ENCODE measurements at regions not wholly inside any gene's neighbourhood (a gene's known extent, or its start where the extent isn't known, plus 50 kb on each side); places are given as distances from the start of the nearest gene placed in this dataset.
A peak's percentile ranks its signal among the peaks of the same experiment; 100 is the strongest.

DNA sequence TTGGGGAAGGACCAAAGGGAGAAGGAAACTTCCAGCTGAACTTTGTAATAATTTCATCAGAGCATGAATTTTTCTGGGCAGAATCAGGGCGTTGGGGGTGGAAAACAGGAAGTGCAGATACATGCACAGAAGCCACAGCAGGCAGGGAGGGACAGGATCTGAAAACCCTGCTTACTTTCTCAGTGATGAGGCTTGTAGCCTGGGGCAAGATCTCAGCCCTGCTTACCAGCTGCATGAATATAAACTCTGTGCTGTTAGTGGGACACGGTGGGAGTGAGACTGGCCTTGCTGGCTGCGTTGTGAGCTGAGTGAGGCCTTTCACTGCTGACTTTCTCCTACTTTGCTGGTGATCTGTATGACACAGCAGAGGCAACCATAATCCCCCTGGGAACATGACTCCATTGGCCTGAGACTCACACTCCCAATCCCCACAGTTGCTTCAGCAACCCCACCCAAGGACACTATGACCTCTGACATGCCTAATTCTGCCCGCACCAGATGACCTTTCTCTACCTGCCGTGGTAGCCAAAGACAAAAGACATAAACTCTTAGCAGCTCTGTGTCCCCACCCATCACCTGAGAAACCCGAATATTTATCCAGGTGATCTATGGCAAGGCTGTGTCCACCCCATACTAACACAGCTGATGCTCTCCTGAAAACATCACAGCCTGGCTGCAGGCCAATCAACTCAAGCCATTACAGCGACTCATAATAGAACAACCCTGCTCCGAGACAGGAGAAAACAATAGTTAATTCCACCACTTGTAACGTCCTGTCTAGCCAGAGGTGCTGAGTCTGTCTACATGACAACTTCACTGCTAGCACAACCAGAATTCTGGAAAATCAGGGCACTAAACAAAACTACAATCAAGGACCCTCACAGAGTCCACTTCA is 190.7 kb upstream of the CHRM2 start:
- Mint-ChIP-seq H3K4me1 (ENCODE audit: unreplicated experiment) (peaks cover 16% of the 10 kb centered on the region), H3K27me3 (ENCODE audit: unreplicated experiment) (no peaks in the 10 kb centered on the region), H3K36me3 (ENCODE audit: unreplicated experiment) (no peaks in the 10 kb centered on the region), H3K27ac (ENCODE audit: unreplicated experiment) (peak overlapping the region; percentile 90), H3K9me3 (ENCODE audit: unreplicated experiment) (peaks cover 17% of the 10 kb centered on the region), H3K4me3 (ENCODE audit: unreplicated experiment) (no peak overlapping the region)
- TF ChIP-seq, protein P1, sequence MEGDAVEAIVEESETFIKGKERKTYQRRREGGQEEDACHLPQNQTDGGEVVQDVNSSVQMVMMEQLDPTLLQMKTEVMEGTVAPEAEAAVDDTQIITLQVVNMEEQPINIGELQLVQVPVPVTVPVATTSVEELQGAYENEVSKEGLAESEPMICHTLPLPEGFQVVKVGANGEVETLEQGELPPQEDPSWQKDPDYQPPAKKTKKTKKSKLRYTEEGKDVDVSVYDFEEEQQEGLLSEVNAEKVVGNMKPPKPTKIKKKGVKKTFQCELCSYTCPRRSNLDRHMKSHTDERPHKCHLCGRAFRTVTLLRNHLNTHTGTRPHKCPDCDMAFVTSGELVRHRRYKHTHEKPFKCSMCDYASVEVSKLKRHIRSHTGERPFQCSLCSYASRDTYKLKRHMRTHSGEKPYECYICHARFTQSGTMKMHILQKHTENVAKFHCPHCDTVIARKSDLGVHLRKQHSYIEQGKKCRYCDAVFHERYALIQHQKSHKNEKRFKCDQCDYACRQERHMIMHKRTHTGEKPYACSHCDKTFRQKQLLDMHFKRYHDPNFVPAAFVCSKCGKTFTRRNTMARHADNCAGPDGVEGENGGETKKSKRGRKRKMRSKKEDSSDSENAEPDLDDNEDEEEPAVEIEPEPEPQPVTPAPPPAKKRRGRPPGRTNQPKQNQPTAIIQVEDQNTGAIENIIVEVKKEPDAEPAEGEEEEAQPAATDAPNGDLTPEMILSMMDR (IDR thresholded peaks at IDR 0.05): no peak
- DNase-seq (ENCODE audit: extremely low spot score, unreplicated experiment): no peak

DNA sequence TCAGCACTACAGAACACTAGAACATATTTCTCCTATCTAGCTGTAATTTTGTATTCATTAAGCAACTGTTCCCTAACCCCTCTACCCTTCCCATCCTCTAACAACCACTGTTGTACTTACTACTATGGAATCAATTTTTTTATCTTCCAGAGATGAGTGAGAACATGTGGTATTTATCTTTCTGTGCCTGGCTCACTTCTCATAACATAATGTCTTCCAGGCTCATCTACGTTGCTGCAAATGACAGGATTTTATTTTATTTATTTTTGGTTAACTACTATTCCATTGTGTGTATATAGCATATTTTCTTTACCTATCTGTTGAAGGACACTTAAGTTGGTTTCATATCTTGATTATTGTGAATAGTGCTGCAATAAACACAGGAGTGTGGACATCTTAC is 200.9 kb upstream of the CHRM2 start:
- Mint-ChIP-seq H3K4me3 (ENCODE audit: unreplicated experiment) (no peak overlapping the region), H3K27me3 (ENCODE audit: unreplicated experiment) (no peaks in the 10 kb centered on the region), H3K9me3 (ENCODE audit: unreplicated experiment) (peaks cover 23% of the 10 kb centered on the region), H3K4me1 (ENCODE audit: unreplicated experiment) (peaks cover 6% of the 10 kb centered on the region), H3K27ac (ENCODE audit: unreplicated experiment) (no peak overlapping the region), H3K36me3 (ENCODE audit: unreplicated experiment) (peaks cover 3% of the 10 kb centered on the region)
- DNase-seq (ENCODE audit: extremely low spot score, unreplicated experiment): no peak
- TF ChIP-seq, protein P1 (IDR thresholded peaks at IDR 0.05): no peak

DNA sequence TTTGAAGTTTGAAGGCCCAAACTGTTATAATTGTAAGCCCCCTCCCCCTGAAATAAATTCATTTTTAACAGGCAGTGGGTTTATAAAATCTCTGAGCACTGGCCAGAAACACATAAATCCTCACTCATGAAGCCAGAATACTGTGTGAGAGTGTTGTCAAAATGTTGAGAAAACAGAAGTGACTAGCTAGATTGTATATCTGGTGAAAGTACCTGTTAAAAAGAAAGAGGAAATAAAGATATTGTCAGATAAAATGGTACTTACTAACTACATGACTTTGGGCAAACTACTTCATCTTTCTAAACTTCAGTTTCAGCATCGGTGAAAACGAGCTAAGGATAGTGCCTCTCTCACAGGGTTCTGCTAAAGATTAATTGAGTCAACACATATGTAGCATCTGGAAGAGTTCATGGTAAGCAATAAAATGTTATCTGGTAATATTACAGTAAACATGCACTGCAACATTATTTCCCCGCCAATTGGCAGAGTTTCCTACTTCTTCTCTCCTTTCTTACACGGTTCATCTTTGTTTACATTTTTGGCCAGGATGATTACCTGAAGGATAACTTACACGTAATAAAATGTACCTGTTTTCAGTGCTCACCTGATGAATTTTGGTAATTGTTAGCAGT is 202.5 kb upstream of the CHRM2 start:
- DNase-seq (ENCODE audit: extremely low spot score, unreplicated experiment): no peak
- Mint-ChIP-seq H3K4me3 (ENCODE audit: unreplicated experiment) (no peak overlapping the region), H3K27ac (ENCODE audit: unreplicated experiment) (no peak overlapping the region), H3K27me3 (ENCODE audit: unreplicated experiment) (no peaks in the 10 kb centered on the region), H3K4me1 (ENCODE audit: unreplicated experiment) (peaks cover 6% of the 10 kb centered on the region), H3K36me3 (ENCODE audit: unreplicated experiment) (no peaks in the 10 kb centered on the region), H3K9me3 (ENCODE audit: unreplicated experiment) (peaks cover 8% of the 10 kb centered on the region)
- TF ChIP-seq, protein P1 (IDR thresholded peaks at IDR 0.05): no peak

DNA sequence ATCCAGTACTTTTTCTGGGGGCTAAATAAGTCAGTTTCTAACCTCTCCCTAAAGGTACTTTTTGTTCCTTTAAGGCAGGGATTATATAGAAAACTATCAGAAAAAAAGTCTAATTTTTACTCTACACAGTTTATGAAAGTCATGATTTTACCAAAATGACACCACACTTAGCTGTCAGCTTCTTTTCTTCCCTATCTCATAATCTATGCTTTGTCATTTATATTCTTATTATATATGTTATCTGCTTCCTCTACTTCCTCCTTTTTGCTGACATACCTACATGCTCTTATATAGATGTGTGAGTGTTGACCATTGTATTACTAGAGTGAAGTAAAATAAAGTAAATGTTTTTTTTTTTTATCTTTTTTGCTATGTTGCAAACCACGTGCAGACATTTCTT is 203.9 kb upstream of the CHRM2 start:
- TF ChIP-seq, protein P1 (IDR thresholded peaks at IDR 0.05): no peak
- H3K27ac Mint-ChIP-seq (ENCODE audit: unreplicated experiment): no peak overlapping the region

DNA sequence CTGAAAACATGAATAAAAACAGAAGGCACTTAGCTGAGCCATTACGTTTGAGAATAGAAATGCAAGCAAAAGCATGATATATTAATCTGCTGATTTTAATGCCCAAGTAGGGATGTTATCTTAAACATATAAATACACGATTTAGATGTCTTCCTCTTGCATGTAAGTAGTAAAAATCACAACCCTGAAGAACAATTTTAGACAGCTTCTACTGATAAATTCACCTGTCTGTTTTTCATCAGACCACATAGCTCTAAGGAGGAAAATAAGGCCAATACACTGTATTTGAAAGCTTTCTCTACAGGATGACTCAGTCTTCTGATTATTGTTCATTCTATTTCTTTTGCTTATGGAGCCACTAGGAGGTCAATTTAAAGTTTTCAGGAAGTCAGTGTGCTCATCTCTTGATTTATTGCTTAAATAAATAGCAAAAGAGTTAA is 210.9 kb upstream of the CHRM2 start:
- no peak for DNase-seq (ENCODE audit: extremely low spot score, unreplicated experiment)
- H3K9me3 Mint-ChIP-seq (ENCODE audit: unreplicated experiment): no peaks in the 10 kb centered on the region
- TF ChIP-seq, protein P1 (IDR thresholded peaks at IDR 0.05): no peak
- H3K36me3 Mint-ChIP-seq (ENCODE audit: unreplicated experiment): no peaks in the 10 kb centered on the region
- no peaks in the 10 kb centered on the region for H3K27me3 Mint-ChIP-seq (ENCODE audit: unreplicated experiment)
- H3K4me3 Mint-ChIP-seq (ENCODE audit: unreplicated experiment): no peak overlapping the region
- H3K4me1 Mint-ChIP-seq (ENCODE audit: unreplicated experiment): peaks cover 53% of the 10 kb centered on the region
- peak overlapping the region; percentile 62 for H3K27ac Mint-ChIP-seq (ENCODE audit: unreplicated experiment)

More for the DNA sequence above, 203.9 kb upstream of the CHRM2 start:
- DNase-seq (ENCODE audit: extremely low spot score, unreplicated experiment): no peak
- Mint-ChIP-seq H3K36me3 (ENCODE audit: unreplicated experiment) (no peaks in the 10 kb centered on the region), H3K27me3 (ENCODE audit: unreplicated experiment) (no peaks in the 10 kb centered on the region), H3K4me1 (ENCODE audit: unreplicated experiment) (peaks cover 6% of the 10 kb centered on the region), H3K9me3 (ENCODE audit: unreplicated experiment) (no peaks in the 10 kb centered on the region), H3K4me3 (ENCODE audit: unreplicated experiment) (no peak overlapping the region)

All from osteocyte (in vitro differentiated cells).